Esophagus muscularis mucosa (tissue), 3 donors: ENCODE measurements at regions not wholly inside any gene's neighbourhood (a gene's known extent, or its start where the extent isn't known, plus 50 kb on each side); places are given as distances from the start of the nearest gene placed in this dataset.

Experiments
- POLR2A ChIP-seq: fragments of 450-650 bp; IDR thresholded peaks from one replicate; pipeline ENCODE4 v1.6.1; 2017; ENCODE audit warnings: antibody characterized with exemption, moderate library complexity, mild to moderate bottlenecking, low read depth
- TF ChIP-seq, protein P1 (sequence below), 3 experiments: fragments of 200-600 bp in 2 of 3; fragments of 450-650 bp in 1 of 3; sonication (generic) in 2 of 3; IDR thresholded peaks; one replicate each; pipeline ENCODE4 v1.5.1; 2017 to 2019; ENCODE audit warnings: antibody characterized with exemption in 3 of 3, mild to moderate bottlenecking in 2 of 3, moderate library complexity in 1 of 3

- no peak for TF ChIP-seq POLR2A
- TF ChIP-seq, protein P1, sequence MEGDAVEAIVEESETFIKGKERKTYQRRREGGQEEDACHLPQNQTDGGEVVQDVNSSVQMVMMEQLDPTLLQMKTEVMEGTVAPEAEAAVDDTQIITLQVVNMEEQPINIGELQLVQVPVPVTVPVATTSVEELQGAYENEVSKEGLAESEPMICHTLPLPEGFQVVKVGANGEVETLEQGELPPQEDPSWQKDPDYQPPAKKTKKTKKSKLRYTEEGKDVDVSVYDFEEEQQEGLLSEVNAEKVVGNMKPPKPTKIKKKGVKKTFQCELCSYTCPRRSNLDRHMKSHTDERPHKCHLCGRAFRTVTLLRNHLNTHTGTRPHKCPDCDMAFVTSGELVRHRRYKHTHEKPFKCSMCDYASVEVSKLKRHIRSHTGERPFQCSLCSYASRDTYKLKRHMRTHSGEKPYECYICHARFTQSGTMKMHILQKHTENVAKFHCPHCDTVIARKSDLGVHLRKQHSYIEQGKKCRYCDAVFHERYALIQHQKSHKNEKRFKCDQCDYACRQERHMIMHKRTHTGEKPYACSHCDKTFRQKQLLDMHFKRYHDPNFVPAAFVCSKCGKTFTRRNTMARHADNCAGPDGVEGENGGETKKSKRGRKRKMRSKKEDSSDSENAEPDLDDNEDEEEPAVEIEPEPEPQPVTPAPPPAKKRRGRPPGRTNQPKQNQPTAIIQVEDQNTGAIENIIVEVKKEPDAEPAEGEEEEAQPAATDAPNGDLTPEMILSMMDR (IDR thresholded peaks at IDR 0.05): no peak
Measured at GRCh38 chr2:150138587-150138986, 348.9 kb downstream of the RND3 start.
